ENCODE measurements at regions not wholly inside any gene's neighbourhood (a gene's known extent, or its start where the extent isn't known, plus 50 kb on each side); places are given as distances from the start of the nearest gene placed in this dataset.
A peak's percentile ranks its signal among the peaks of the same experiment; 100 is the strongest.
"Not testable (repeated sequence)": the region's sequence is repeated elsewhere in the genome, so short reads cannot be mapped to it uniquely, and the experiment has no call there.

GRCh38 chr14:81971911-81972310 is 438.3 kb upstream of the SEL1L start:
- no peak for DNase-seq

- no peak for DNase-seq
Observed at GRCh38 chr14:81972601-81973000, 438.9 kb upstream of the SEL1L start.

- no peak for DNase-seq
Observed at GRCh38 chr14:81974543-81974942, 440.9 kb upstream of the SEL1L start.

DNA sequence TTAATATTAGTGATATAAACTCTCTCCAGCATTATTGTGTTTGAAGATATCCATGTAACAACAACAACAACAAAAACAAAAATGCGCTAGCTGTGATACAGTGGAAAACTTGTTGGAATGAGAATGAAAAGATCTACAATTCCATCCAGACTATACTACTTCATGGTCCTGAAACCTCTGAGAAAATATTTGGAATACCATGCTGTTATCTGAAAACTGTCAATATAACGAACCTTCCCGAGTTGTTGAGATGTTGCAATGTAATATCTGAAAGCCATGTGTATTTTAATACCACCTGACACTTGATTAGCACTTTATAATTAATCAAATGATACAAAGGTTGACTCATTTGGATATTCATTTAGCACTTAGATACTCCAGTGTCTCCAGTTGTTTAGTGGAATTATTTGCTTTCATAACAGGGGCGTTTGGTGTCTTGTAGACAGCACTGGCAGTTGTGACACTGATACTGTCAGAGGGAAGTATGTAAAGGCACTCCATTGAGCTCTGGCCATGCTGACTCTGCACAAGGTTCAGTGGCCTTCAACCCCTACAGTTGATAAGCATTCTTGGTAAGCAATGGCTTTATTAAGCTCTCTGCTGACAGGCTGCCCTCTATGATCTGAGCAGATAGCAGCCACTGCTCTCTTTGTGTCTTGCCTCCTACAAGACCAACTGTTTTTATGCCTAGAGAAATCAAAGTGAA is 447.1 kb upstream of the SEL1L start:
- no peak for DNase-seq

DNA sequence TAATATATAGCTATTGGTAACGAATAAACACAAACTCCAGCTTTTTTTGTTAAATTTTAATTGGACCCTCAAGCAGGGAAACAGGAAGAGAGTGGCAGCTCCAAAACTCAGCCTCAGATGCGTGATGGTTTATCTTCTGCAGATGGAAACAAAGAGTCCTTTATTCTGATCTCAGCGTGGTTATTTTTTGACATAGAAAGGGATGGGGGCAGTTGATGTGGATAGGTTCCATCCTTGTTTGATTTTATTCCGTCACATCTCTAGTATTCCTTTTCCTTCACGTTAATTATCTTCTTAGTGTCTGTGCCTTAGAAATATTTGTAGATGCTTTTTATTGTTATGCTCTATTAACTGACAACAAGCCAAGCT is 447.6 kb upstream of the SEL1L start:
- no peak for DNase-seq

- no peak for DNase-seq
Observed at GRCh38 chr14:81982046-81982445, 448.4 kb upstream of the SEL1L start.

DNA sequence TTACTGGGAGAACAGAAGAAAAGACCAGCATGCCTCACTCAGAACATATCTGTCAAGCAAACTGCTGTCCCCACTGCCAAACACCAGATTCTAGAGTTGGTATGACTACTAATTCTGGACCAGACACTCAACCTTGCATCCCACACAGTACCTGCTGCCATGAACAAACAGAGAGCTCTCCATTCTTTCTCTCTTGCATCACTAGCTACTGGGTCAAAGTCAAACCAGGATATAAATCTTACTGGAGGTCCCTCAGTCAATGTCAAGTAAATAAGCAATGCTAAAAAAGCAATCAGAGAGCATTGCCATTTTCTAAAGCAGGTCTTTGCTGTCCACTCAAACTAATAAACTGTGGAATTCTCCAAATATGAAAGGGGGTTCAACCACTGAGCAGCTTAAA is 452.4 kb upstream of the SEL1L start:
- DNase-seq, result no peak

GRCh38 chr14:81989211-81989610 is 455.6 kb upstream of the SEL1L start:
- DNase-seq, result no peak

GRCh38 chr14:81990312-81990761 is 456.7 kb upstream of the SEL1L start:
- DNase-seq, result peak; percentile 1 to 33

- DNase-seq, result no peak
Observed at GRCh38 chr14:81991998-81992397, 458.3 kb upstream of the SEL1L start.

DNA sequence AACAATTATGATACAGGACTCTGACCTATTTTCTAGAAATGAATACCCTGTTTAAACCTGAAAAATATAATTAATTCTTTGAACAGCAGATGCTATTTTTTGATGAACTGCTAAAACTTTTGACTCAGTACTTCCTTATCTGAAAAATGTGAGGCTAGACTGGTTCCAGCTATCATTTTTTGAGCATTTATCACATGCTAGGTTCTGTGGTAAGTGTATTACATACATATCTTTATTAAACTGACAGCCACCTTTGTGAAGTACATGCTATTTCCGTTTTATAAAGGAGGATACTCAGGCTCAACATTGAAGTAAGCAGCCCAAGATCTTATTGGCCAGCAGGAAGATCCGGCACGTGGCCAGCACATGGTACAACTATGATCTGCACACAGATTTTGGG is 459.8 kb upstream of the SEL1L start:
- no peak for DNase-seq

GRCh38 chr14:82003426-82003825 is 469.8 kb upstream of the SEL1L start:
- no peak for DNase-seq

DNA sequence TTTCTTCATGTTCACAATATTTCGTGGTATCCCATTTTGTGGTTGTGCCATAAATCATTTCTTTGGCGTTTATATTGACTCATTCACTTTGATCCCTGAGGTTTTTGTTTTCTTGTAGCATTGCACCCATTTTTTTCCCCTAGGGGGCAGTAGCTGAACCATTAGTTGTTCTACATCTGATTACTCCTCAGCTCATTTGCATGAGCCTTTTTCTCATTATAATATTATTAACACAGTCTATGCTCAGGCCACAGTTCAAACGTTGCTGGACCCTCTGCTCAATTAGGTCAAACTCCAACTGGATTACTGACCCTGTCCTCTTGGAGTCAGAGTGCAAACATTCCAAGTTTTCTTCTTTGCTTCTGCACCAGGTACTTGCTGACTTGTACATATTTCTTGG is 475.4 kb upstream of the SEL1L start:
- no peak for DNase-seq

DNA sequence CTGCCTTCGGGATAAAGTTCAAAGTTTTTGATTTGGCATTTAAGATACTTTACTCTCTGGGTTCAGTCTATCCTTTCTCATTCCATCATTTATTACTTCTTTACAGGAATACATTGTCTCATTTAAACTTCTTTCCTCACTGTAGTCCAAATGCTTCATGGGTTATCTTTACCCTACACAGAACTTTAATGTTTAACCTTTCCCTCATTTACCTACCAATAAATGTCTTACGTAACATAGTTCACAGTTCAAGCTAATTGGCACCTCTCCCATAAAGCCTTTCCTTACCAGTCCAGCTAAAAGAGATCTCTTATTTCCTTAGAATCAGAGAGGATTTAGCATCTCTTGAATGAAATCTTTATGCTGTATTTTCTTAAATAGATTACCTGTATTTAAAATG is 476.3 kb upstream of the SEL1L start:
- no peak for DNase-seq

DNA sequence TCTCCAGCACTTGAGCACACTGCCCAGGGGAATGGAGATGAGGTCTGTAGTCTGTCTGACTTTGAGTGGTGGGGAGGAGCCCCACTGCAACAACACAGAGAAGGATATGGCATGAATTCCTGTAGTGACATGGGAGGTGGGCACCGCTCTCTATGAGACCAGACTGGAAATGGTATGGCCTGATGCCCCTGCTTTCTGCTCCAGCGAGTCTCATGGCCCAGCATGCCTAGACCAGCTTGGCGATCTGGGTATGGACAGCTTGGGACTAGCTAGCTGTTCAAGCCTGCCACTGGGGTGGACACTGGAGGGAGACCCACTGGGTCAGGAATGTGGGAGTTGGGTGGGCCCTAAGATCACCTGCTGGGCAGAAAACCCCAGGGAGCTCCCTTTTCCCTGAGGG is 477.8 kb upstream of the SEL1L start:
- no peak for DNase-seq

DNA sequence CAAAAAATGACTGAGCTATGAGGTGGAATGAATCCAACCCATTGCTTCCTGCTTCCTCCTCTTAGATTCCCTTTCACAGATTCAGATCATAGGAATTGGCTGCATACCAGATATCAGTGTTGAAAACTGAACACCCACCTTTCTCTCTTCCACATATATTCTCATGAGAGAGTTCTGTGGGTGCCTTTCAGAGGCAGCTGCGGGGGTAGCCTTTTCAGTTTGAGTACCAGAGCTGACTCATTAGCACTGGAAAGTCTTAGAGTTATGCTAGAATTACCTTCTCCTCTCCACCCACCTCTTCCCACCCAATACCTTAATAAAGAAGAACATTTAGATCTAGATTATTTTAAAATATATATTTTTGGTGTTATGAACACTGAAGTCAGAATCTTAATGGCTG is 495.4 kb upstream of the SEL1L start:
- no peak for DNase-seq

DNA sequence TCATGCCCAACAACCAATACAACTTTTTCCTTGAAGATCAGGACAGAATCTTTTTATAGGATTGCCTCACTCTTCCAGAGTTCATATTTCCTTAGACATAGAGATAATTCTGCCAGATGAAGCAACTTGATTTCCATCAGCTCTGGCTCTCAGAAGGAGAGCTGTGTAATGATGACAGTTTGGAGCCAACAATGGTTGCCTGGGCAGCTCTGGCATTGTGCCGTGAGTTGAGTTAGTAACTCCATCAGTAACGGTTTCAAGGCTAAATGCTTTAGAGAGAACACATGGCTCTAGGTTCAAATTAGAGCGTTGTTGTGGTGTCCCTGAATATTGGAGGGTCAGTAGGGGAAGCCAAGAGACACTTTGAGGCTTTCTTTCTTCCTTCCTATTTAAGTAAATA is 501.7 kb upstream of the SEL1L start:
- no peak for DNase-seq

GRCh38 chr14:82038066-82038465 is 504.4 kb upstream of the SEL1L start:
- DNase-seq, result not testable (repeated sequence)

GRCh38 chr14:82045339-82045738 is 511.7 kb upstream of the SEL1L start:
- DNase-seq, result no peak

DNA sequence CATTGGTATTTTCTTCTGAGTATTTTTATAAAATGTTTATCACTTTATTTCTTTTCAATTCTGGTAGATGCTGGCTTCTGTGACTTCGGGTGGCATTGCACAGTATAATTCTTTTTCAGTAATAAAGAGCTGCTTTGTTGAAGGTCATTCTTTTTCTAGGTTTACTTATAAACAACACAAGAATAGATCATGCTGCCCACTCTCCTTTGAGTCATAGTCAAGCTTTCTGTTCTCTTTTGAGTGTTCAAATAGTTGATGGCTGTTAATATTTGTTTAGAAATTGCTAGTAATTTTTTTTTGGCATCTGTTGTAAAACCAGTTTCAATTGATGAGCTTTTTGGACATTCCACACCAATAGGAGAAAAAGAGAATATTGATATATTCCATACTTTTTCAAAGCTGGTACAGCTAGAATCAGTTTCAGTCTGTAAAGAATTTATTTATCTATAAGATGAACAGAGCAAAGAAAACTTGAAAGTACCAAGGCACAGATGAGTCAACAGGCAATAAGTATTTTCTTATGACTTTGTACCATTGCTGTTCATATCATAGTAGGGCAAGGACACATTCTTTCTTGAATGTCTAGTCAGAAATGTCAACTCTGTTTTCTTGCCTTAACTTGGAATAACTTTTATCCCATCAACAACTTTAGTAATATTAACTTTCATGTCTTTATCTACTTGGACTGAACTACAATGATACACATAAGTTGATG is 513.0 kb upstream of the SEL1L start:
- no peak for DNase-seq

DNA sequence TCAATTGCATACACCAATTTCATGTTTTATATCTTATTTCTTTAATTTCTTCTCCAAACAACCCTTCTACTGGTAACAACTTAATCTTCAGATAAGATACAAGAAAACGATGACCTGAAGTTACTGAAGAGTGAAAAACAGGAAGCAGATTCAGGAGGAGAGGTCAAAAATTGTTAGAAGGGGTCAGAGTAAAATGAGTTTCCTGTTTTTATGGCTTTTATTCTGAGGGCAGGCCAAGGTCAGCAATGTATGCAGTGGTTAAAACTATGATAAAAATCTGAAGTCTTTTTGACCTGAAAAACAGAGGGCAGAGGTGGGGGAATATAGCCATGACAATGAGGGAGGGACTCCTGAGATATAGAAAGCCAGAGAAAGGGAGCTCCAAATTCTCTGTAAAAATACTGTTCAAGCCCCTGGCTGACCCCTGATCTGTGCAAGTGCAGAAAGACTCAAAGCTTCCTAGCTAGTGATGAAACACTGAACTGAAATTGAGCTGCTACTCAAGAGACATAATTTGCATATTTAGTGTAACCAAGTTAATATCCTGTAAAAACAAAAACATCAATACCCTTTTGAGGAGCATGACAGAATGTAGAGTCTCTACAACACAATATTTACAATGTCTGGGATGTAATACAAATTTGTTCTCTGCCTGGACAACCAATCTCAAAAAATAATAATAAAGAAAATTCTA is 514.3 kb upstream of the SEL1L start:
- no peak for DNase-seq

- no peak for DNase-seq
Observed at GRCh38 chr14:82052778-82053177, 519.1 kb upstream of the SEL1L start.

GRCh38 chr14:82055515-82056115 is 522.0 kb upstream of the SEL1L start:
- no peak for DNase-seq

GRCh38 chr14:82060219-82060618 is 526.6 kb upstream of the SEL1L start:
- DNase-seq, result no peak

Data from CD4-positive, alpha-beta T cell treated with Interleukin-1 beta for 1 hour (primary cell).